ENCODE measurements at regions not wholly inside any gene's neighbourhood (a gene's known extent, or its start where the extent isn't known, plus 50 kb on each side); places are given as distances from the start of the nearest gene placed in this dataset.

DNA sequence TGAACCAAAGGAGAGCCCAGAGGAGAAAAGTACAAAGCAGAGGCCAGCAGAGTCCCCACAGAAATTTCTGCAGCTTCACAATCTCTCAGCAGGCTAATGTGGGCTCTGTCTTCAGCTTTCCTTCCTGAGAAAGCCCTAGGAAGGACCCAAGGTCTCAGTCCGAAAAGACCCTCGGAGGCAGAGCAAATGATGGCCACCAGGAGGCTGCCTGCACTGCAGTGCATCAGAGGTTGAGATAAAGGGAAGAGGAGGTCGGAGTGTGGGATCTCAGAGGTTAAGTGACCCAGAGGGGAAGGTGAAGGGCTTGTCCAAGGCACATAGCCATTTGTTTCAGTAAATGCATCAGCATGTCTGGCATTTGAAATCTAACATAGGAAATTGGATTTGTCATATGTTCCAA is 299.1 kb upstream of the SLC14A2 start:
- intact Hi-C loops (cut with micrococcal nuclease), result no loop called here
- Histone ChIP-seq H3K36me3 (no peaks in the 10 kb centered on the region), H3K4me3 (no peak overlapping the region), H3K27me3 (ENCODE audit: low read depth) (no peaks in the 10 kb centered on the region), H3K27ac (replicated peaks) (no peak overlapping the region), H3K4me1 (peaks cover 12% of the 10 kb centered on the region), H3K9me3 (replicated peaks) (no peaks in the 10 kb centered on the region)
- TF ChIP-seq, protein P1, sequence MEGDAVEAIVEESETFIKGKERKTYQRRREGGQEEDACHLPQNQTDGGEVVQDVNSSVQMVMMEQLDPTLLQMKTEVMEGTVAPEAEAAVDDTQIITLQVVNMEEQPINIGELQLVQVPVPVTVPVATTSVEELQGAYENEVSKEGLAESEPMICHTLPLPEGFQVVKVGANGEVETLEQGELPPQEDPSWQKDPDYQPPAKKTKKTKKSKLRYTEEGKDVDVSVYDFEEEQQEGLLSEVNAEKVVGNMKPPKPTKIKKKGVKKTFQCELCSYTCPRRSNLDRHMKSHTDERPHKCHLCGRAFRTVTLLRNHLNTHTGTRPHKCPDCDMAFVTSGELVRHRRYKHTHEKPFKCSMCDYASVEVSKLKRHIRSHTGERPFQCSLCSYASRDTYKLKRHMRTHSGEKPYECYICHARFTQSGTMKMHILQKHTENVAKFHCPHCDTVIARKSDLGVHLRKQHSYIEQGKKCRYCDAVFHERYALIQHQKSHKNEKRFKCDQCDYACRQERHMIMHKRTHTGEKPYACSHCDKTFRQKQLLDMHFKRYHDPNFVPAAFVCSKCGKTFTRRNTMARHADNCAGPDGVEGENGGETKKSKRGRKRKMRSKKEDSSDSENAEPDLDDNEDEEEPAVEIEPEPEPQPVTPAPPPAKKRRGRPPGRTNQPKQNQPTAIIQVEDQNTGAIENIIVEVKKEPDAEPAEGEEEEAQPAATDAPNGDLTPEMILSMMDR (IDR thresholded peaks at IDR 0.05; ENCODE audit: borderline replicate concordance), result no peak
- DNase-seq, result no peak

DNA sequence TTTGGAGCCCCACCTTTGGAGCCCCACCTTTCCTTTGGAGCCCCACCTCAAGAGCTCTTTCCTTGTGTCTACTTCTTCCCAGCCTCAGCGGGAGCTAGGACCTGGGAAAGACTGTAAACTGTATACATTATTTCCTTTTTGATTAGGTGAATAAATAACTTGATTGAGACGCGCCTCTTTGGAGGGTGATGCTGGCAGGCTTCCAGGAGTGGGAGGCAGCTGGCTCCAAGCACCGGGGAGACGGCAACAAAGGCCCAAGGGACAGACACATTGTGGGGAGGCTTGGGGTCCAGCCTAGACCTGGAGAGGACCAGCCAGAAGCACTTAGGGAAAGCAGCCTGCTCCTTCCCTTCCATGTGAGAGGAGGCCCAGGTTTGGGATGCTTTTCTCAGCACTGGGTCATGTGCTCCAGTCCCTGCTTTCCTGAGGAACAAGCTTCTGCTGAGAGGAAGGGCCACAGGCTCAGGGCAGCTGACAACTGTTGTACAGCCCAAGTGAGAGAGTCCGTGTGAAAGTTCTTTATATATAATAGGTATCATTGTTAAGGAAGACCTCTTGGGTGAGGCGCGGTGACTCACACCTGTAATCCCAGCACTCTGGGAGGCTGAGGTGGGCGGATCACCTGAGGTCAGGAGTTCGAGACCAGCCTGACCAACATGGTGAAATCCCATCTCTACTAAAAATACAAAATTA is 297.2 kb upstream of the SLC14A2 start:
- DNase-seq, result no peak
- no peaks in the 10 kb centered on the region for H3K27me3 ChIP-seq (ENCODE audit: low read depth)
- H3K27ac ChIP-seq (replicated peaks), result no peak overlapping the region
- peaks cover 15% of the 10 kb centered on the region for H3K4me1 ChIP-seq
- TF ChIP-seq, protein P1 (IDR thresholded peaks at IDR 0.05; ENCODE audit: borderline replicate concordance), result no peak
- no peaks in the 10 kb centered on the region for H3K9me3 ChIP-seq (replicated peaks)
- intact Hi-C loops (cut with micrococcal nuclease), result no loop called here
- no peak overlapping the region for H3K4me3 ChIP-seq
- no peaks in the 10 kb centered on the region for H3K36me3 ChIP-seq

DNA sequence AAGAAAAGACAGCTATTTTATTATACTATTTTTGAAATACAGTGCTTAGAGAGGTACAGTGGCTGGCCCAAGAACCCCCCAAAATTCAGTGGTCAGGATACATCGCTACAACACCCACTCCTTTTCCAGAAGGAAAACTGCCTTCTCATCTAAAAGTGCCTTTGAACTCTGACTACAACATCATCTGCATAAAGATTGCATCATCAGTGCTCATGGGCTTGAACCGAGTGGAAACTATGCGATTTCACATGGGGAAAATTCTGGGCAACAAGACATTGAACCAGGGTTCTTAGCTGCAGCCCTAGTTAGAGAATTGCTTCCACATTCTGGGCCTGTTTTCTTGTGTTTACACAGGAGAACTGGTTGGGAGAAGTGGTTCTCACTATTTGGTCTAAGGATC is 294.6 kb upstream of the SLC14A2 start:
- Histone ChIP-seq H3K27ac (replicated peaks) (peak overlapping the region; percentile 42), H3K9me3 (replicated peaks) (no peaks in the 10 kb centered on the region), H3K4me3 (no peak overlapping the region), H3K36me3 (no peaks in the 10 kb centered on the region), H3K27me3 (ENCODE audit: low read depth) (no peaks in the 10 kb centered on the region), H3K4me1 (peaks cover 15% of the 10 kb centered on the region)
- no peak for DNase-seq
- intact Hi-C loops (cut with micrococcal nuclease), result no loop called here
- TF ChIP-seq, protein P1 (IDR thresholded peaks at IDR 0.05; ENCODE audit: borderline replicate concordance), result no peak

DNA sequence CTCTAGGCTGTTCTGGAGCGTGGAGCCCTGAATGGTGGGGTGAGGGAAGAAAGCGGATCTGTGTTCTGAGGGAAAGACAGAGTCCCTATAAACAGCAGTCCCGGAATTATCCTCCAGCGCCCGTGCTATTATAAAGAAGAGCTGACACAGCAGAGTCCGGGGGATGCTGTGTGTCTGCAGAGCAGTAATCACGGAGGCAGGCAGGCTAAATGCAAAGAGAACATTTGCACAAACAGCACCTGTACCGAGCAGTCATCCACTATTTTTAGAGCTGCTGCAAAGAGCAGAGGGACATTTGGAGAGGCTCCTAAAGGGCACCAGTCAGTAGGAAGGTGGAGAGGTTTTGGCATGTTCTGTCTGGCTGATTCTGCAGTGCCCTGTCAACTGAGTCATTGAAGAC is 293.8 kb upstream of the SLC14A2 start:
- intact Hi-C loops (cut with micrococcal nuclease), result no loop called here
- TF ChIP-seq, protein P1 (IDR thresholded peaks at IDR 0.05; ENCODE audit: borderline replicate concordance), result no peak
- Histone ChIP-seq H3K36me3 (no peaks in the 10 kb centered on the region), H3K27me3 (ENCODE audit: low read depth) (no peaks in the 10 kb centered on the region), H3K4me1 (peaks cover 15% of the 10 kb centered on the region), H3K9me3 (replicated peaks) (no peaks in the 10 kb centered on the region), H3K27ac (replicated peaks) (peak overlapping the region; percentile 42), H3K4me3 (no peak overlapping the region)
- DNase-seq, result no peak

DNA sequence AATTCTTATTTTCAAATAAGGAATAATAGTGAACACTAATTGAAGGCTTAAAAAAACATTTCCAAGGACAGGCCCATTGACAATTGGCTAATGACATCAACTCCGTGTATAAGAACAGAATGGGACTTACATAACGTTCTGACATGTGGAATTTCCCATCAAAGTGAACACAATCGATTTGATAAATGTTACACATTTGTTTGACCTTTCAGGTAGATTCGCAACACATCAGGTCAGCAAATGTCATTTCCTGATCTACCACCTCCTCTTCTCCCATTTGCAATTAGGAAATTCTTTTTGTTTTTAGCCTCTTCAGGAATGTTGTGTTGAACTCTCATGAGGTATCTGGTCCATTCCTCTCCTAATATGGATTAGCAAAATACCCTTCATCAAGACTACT is 292.9 kb upstream of the SLC14A2 start:
- TF ChIP-seq, protein P1 (IDR thresholded peaks at IDR 0.05; ENCODE audit: borderline replicate concordance), result no peak
- no peak for DNase-seq
- intact Hi-C loops (cut with micrococcal nuclease), result no loop called here
- H3K27ac ChIP-seq (replicated peaks), result no peak overlapping the region
- H3K27me3 ChIP-seq (ENCODE audit: low read depth), result no peaks in the 10 kb centered on the region
- H3K9me3 ChIP-seq (replicated peaks), result no peaks in the 10 kb centered on the region
- no peaks in the 10 kb centered on the region for H3K36me3 ChIP-seq
- peaks cover 15% of the 10 kb centered on the region for H3K4me1 ChIP-seq
- no peak overlapping the region for H3K4me3 ChIP-seq

Data from left ventricle myocardium inferior (tissue), 1 donor.